G401 (cell line): ENCODE measurements at regions not wholly inside any gene's neighbourhood (a gene's known extent, or its start where the extent isn't known, plus 50 kb on each side); places are given as distances from the start of the nearest gene placed in this dataset.

ENCODE experiments used
- DNase-seq: peaks from one replicate; pipeline ENCODE4 v3.0.0-alpha.2; 2015; ENCODE audit warnings: low spot score
- in situ Hi-C: cut with HindIII; loops from 2 replicates; pipeline ENCODE4 v1.10.0; 2016; ENCODE audit warnings: low sequenced_read_pairs, mixed read lengths

DNA sequence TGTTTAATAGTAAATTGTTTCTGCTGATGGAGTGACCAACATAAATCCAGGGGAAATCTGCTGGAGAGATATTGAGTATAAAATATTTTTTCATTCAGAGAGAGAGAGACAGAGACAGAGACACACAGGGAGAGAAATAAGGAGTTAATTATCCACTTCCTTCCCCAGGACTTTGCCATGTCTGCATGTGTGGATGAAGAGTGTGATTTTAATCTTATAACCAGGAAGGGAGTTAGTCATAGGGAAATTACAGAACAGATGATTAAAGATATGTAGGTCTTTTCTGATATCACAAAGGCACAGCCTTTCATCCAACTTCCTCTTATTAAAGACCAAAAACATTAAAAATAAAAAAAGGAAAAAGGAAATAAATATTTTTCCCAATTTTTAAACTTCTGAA, 526.3 kb downstream of the SPRY1 start:
- in situ Hi-C loops = no loop called here
- DNase-seq = no peak

DNA sequence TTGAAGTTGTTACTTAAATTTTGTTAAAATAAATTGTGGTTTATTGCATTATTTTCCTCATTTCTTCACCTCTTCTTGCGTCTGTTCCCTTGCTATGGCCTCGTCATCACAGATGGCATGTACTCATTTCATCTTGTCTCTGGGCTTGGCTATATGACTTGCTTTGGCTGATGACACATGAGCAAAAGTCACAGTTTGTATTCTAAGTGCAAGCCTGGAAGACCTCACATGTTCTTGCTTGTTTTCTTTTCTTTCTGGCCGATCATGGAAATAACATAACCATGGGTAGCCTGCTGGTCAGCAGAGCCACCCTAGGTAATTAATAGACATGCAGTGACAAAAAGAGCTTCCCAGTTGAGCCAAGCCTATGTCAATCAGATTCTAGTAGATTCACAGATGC, 527.9 kb downstream of the SPRY1 start:
- in situ Hi-C loops = no loop called here
- no peak for DNase-seq

DNA sequence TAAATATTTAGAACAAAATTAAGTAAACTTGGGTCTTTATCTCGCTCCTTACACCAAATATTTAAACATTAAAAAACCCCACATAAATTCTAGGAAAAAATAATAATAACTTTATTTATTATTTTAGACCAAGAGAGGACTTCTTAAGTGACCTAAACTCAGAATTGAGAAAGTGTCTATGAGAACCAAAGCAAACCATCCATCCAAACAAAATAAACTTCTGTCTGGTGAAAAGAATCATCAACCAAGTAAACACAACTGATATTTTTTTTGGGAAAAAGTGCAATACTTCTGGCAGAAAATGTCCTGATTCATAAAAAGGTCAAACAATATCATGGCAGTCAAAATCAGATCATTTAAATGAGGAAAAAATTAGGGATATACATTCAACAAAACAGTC, 533.0 kb downstream of the SPRY1 start:
- in situ Hi-C loops = no loop called here
- DNase-seq = no peak

DNA sequence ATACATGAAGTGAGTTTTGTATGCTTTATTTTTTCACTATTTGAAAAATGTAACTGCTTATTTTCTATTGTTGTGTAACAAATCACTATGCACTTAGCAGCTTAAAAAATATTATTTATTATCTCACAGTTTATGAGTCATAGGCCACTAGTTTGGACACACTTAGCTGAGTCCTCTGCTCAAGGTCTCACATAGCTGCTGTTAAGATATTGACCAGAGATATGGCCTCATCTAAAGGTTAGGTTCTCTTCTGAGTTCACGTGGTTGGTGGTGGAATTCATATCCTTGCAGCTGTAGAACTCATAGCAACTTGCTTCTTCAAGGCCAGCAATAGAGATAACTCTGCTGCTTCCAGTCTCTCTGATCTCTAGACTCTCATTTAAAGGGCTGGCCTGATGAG, 534.4 kb downstream of the SPRY1 start:
- no peak for DNase-seq
- in situ Hi-C loops = no loop called here

DNA sequence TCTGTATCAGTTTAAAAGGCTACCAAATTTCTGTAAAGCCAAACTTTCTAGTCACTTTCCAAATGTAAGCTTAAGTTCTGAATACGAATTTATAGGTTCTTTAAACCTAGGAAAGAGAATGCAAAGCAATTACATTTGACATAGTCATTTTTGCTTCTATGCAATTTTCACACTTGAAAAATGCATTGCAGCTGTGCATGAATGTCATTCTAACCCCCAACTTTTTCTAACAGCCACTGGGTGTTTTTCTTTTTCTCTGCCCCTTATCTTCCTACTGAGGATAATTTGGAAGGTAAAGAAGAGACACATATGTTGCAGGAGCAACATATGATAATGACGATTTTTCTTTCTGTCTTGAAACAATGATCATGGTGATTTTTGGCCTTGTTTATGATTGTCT, 537.5 kb downstream of the SPRY1 start:
- in situ Hi-C loops = no loop called here
- DNase-seq = no peak

DNA sequence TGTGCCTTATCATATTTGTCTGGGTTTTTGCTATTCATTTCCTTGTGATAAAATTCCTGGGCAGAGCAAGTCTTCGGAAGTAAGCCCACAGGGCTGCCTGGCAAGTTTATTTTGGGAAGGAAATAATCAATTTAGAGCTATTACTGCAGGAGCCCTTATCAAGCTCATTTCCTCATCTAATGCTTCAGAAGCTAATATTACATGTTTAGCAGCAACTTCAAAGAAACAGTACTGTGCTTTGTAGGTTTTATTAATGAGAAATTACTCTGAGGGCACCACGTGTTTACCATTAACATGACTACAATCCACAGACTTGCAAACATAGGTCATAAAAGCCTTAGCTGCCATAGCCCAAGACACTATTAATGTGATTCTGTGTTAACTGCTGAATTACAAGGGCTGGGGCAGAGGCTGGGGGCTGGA, 540.0 kb downstream of the SPRY1 start:
- no peak for DNase-seq
- in situ Hi-C loops = no loop called here

DNA sequence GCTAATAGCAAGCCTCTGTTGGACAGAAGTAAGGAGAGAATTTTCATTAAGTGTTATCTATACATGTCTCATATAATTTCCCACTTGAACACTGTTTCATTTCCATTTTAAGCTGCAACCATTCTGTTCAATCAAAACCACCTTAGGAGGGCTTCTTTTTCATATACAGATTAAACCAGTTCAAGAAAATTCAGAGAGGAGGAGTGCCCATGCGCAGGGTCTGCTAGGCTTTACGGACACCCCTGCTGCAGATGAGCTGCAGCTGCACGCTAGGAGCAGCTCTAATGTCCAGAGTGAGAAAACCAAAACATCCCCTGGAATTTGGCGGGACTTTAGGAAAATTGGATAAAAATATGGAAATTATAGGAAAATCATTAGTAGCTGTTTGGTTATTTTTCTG, 541.0 kb downstream of the SPRY1 start:
- in situ Hi-C loops = no loop called here
- DNase-seq = no peak

DNA sequence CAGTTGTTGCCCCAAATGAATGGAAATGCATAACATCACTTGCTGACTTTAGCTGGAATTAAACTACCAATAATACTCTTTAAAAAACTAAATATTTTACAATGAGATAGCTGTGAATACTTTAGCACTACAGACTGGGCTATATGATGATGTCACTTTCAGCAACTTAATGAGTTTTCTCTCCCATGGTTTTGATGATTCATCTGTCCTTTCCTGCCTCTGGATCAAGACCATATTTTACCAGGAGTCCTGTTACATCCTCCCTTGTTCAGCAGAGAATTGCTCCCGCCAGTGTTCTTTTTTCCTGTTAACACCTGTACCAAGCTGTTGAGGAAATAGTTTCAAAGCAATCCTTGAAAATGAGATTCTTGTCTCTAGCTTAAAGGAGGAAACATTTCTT, 543.0 kb downstream of the SPRY1 start:
- in situ Hi-C loops = no loop called here
- DNase-seq = no peak

DNA sequence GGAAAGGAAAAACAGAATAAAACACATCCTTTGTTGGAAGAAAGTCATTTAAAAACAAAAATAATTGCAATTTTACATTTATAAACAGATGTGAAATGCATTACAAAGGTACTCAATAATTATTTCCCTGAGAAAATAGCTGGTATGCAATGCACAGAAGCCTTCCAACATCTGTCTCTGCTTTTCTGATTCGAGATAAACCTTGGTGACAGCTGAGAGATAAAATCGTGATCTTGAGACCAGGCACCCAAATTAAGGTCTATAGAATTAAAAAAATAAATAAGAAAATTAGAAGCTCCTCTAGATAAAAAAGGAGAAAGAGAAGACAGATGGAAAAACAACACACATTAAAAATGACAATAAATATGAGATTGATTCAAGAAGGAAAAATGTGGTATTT, 544.0 kb downstream of the SPRY1 start:
- no peak for DNase-seq
- in situ Hi-C loops = no loop called here

DNA sequence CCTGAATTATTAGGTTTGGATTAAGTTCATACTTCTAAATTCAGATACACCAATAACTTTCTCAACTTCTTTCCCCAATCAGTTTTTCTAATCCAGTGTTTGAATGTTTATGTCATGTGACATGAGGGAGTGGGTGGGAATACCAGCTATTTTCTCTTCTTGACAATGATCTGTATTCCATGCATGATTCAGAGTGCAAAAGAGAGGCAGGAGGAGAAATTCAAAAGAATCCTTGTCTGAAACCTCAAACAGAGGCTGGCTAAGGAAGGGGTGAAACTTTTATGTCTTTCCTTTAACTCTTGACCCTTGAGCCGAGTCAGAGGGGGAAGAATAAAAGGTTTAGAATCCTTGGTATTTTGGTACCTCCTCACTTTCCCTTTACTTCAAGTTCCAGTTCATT, 544.7 kb downstream of the SPRY1 start:
- in situ Hi-C loops = no loop called here
- no peak for DNase-seq

DNA sequence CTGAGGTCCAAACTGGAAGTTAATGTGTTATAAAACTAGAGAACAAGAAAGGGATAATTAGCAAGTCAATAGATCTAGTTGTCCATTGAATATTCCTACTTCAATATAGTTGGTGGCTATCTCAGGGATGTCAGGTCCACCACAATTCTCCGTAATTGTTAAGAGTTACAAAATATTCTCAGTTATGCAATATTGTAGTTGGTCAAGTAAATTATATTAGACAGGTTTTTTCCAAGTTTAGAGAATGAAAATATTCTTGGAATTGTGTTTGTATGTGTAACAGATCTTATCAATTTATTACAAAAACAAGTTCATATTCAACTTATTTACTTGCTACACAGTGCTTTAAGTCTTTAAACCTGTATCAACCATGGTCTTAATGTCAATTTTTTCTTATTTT, 547.4 kb downstream of the SPRY1 start:
- in situ Hi-C loops = no loop called here
- no peak for DNase-seq

DNA sequence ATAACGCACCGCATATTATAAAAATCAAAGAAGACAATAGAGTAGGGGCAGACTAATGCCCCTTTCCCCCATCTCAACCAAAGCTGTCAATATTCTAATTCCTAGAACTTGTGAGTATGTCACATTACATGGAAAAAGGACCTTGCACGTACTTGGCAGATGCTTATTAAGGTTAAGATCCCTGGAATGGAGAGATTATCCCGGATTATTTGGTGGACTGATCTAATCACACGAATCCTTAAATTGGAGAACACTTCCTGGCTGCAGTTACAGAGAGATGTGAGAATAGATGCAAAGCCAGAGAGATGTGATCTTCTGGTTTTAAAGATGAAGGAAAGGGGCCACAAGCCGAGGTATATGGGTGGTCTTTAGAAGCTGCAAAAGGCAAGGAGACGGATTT, 548.7 kb downstream of the SPRY1 start:
- no peak for DNase-seq
- in situ Hi-C loops = no loop called here

DNA sequence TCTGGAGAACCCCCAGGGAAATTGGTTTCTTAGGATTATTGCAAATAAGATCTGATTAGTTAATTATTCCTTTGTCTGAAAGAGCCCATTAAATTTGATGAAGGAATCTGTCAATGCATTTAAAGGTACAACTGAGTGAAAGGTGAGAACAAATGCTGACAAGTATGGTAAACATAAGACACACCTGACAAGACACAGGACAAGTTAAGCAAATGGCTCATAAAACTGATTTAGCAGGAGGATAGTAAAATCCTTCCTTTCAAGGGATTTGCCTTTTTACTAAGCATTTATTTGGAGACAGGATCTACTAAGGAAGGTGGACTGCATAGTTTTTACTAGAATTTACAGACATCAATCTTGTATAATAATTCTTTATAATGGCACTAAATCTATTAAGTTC, 553.9 kb downstream of the SPRY1 start:
- in situ Hi-C loops = no loop called here
- DNase-seq = no peak

DNA sequence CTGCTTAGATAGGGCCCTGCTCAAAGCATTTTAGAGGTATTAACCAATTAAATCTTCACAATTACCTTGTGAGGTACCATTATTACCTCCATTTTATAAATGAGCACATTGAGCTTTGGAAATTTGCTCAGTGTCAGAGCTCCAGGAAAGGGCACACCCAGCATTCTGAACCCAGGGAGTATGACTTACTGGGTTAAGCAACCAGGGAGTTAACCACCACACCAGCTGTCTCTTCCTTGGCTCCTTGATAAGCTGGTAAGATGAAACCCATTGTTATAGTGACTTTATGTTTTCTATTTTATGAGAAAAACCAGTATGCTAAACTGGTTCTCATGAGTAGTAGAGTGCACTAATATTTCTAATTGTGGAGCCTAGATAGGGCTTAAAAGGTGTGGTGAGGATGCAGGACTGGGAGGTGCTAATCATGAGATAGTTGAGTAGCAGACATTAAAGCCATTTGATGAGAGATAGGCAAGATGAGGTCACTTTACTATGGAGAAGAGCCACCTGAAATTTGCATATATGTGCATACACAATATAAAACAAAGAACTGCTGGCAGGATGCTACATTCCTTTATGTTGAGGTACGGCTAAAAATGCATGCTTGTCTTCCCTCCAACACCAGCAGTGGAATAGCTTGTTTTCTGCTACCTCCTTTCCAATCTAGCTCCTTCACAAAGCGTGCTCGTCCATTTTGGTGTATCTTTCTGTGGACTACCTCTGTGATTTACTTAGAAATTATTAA, 556.1 kb downstream of the SPRY1 start:
- in situ Hi-C loops = no loop called here
- DNase-seq = no peak

DNA sequence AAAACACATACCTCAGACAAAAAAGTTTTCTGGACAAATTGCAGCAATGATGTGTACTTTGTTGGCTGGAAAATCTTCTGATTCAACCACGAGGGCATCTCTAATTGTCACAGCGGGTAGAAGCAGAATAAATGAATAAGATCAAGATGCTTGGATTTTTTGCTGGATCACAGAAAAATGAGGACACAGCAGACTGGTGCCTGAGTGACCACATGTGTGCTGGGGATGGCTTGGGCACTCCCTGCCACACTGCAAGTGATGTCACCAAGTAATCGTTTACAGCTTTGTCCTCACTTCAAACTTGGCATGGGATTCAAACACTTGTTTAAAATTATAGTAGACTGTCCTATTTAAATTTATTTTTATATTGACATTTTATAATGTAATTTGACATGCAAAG, 557.0 kb downstream of the SPRY1 start:
- DNase-seq = no peak
- in situ Hi-C loops = no loop called here

DNA sequence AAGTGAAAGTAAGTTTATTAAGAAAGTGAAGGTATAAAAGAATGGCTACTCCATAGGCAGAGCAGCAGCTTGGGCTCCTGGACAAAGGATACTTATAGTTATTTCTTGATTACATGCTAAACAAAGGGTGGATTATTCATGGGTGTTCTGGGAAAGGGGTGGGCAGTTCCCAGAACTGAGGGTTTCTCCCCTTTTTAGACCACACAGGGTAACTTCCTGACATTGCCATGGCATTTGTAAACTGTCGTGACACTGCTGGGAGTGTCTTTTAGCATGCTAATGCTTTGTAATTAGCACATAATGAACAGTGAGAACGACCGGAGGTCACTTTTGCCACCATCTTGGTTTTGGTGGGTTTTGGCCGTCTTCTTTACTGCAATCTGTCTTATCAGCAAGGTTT, 557.6 kb downstream of the SPRY1 start:
- in situ Hi-C loops = no loop called here
- DNase-seq = no peak

DNA sequence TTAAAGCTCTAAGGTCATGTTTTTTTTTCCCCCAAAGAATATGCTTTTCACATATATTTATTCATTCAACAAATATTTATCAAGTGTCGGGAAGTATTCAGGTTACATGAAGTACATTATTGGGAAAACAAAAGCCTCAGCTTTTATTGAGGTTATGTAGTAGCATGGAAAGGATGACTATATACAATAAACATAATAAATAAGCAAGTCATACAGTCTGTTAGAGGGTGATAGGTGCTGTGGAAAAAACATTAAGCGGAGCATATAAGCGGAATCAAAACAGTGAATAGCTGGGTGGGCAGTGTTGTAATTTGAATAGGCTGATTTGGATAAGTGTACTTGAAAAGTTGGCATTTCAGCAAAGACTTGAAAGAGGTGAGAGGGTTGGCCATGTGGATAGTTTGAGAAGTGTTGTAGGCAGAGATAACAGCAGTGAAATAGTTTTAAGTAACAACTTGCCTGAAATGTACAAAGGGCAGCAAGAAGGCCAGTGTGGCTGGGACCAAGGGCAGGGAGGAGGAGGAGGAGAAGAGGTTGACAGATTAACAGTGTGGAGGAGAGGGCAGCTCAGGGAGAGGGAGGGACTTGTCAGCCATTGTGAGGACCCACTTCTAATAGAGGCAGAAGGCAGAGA, 558.7 kb downstream of the SPRY1 start:
- DNase-seq = no peak
- in situ Hi-C loops = no loop called here

DNA sequence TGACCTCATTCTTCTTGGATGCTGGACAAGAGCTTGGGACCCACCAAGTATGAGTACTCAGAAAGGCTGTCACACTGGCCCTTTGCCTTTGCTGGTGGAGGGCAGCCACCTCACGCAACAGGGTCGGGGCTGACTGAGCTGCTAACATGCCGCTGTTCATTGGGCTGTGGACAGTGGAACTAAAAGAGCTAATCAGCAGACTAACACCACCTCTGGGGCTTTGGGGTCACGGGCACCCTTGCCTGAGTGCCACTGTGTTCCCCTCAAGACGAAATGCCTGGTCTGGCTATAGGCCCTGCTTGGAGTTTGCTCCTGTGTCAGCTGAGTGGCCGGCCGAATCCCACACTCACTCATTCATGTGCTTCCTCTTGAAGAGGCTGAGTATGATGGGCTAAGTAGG, 559.6 kb downstream of the SPRY1 start:
- DNase-seq = no peak
- in situ Hi-C loops = no loop called here

DNA sequence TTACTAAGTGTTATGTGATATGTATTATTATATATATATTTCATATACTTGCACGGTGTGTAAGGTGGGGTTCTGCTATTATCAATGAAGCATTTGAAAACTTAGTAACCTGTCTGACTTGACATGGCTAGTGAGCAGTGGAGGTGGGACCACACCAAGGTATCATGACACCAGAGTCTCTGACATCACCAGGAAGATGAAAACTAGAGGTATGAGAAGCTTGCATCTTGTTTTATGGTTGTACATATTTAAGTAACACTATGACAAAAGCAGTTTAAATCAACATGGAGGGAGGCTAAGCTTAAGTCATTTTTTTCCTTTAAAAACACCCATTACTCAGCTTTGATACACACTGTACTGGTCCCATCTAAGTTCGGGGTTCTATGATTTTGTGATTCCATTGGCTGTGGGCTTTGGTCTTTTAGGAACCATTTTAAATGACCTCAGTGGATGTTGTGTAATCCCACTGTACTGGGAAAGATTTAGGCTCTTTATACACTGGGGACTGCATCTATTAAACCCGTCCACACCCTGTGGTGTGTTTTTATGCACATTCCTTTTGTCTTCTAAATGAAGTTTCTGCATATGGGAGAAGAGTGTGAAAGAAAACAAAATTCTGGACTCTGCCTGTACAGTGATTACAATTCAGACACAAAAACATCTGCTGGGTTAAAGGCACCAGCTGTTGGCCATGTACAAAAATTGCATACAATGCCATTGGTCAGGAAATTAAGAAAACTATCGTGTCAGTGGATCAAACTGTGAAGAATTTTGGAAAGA, 570.6 kb downstream of the SPRY1 start:
- no peak for DNase-seq
- in situ Hi-C loops = no loop called here

DNA sequence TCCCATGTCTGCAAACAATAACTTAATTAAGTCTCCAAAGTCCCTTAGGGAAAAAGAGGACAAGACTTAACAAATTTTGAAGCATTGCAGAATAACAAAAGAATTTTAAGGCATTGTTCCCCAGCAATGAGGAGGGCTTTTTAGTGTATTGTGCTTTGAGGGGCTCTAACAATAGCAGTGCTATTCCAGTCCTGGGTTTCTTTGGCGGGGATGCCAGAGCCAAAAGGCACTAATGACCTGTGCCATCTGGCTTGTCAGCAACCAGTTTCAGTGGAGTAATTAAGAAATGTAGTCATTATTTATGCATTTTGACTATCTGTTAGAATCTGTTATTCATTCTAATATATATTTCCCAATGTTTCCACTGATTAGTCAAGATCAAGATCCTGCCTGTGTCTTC, 575.4 kb downstream of the SPRY1 start:
- no peak for DNase-seq
- in situ Hi-C loops = no loop called here
